Nephron progenitor cell (in vitro differentiated cells): ENCODE measurements at regions not wholly inside any gene's neighbourhood (a gene's known extent, or its start where the extent isn't known, plus 50 kb on each side); places are given as distances from the start of the nearest gene placed in this dataset.
"Not testable (repeated sequence)": the region's sequence is repeated elsewhere in the genome, so short reads cannot be mapped to it uniquely, and the experiment has no call there.

Source experiments
- DNase-seq: peaks from one replicate; pipeline ENCODE4 v3.0.0; 2021
- H3K27ac Mint-ChIP-seq: 2 replicates; pipeline ENCODE4 v1.8.0; 2021; ENCODE audit warnings: mild to moderate bottlenecking, moderate library complexity, mixed read lengths
- H3K27me3 Mint-ChIP-seq: 2 replicates; pipeline ENCODE4 v1.8.0; 2021; ENCODE audit warnings: mild to moderate bottlenecking, low read depth, mixed read lengths; ENCODE audit not compliant: poor library complexity
- H3K36me3 Mint-ChIP-seq: 2 replicates; pipeline ENCODE4 v1.8.0; 2021; ENCODE audit warnings: low read depth, mixed read lengths
- H3K4me1 Mint-ChIP-seq: 2 replicates; pipeline ENCODE4 v1.8.0; 2021; ENCODE audit warnings: mixed read lengths
- H3K4me3 Mint-ChIP-seq: 2 replicates; pipeline ENCODE4 v1.8.0; 2021; ENCODE audit warnings: mild to moderate bottlenecking, moderate library complexity, mixed read lengths
- H3K9me3 Mint-ChIP-seq: 2 replicates; pipeline ENCODE4 v1.8.0; 2021; ENCODE audit warnings: mild to moderate bottlenecking, moderate library complexity, mixed read lengths
- TF ChIP-seq, protein P1 (sequence below): fragments of 200-600 bp; sonication (generic); IDR thresholded peaks from 2 replicates; pipeline ENCODE4 v1.5.0; 2021; ENCODE audit warnings: antibody characterized with exemption

GRCh38 chr7:109635374-109635773, 1065.7 kb downstream of the DNAJB9 start:
- Mint-ChIP-seq H3K4me3 (no peak overlapping the region), H3K27me3 (peaks cover 3% of the 10 kb centered on the region), H3K36me3 (peaks cover 7% of the 10 kb centered on the region), H3K9me3 (peaks cover 10% of the 10 kb centered on the region), H3K4me1 (no peaks in the 10 kb centered on the region), H3K27ac (no peak overlapping the region)
- no peak for DNase-seq
- TF ChIP-seq, protein P1, sequence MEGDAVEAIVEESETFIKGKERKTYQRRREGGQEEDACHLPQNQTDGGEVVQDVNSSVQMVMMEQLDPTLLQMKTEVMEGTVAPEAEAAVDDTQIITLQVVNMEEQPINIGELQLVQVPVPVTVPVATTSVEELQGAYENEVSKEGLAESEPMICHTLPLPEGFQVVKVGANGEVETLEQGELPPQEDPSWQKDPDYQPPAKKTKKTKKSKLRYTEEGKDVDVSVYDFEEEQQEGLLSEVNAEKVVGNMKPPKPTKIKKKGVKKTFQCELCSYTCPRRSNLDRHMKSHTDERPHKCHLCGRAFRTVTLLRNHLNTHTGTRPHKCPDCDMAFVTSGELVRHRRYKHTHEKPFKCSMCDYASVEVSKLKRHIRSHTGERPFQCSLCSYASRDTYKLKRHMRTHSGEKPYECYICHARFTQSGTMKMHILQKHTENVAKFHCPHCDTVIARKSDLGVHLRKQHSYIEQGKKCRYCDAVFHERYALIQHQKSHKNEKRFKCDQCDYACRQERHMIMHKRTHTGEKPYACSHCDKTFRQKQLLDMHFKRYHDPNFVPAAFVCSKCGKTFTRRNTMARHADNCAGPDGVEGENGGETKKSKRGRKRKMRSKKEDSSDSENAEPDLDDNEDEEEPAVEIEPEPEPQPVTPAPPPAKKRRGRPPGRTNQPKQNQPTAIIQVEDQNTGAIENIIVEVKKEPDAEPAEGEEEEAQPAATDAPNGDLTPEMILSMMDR: no peak

GRCh38 chr7:109637428-109637990, 1067.8 kb downstream of the DNAJB9 start:
- Mint-ChIP-seq H3K27me3 (peaks cover 3% of the 10 kb centered on the region), H3K4me1 (no peaks in the 10 kb centered on the region), H3K4me3 (no peak overlapping the region), H3K27ac (no peak overlapping the region), H3K36me3 (peaks cover 2% of the 10 kb centered on the region), H3K9me3 (peaks cover 3% of the 10 kb centered on the region)
- DNase-seq: no peak
- TF ChIP-seq, protein P1: no peak

GRCh38 chr7:109638321-109638720, 1068.6 kb downstream of the DNAJB9 start:
- no peak overlapping the region for H3K27ac Mint-ChIP-seq
- no peaks in the 10 kb centered on the region for H3K36me3 Mint-ChIP-seq
- no peaks in the 10 kb centered on the region for H3K4me1 Mint-ChIP-seq
- H3K27me3 Mint-ChIP-seq: peaks cover 3% of the 10 kb centered on the region
- no peaks in the 10 kb centered on the region for H3K9me3 Mint-ChIP-seq
- H3K4me3 Mint-ChIP-seq: no peak overlapping the region
- no peak for DNase-seq
- TF ChIP-seq, protein P1: no peak

- DNase-seq: no peak
- no peaks in the 10 kb centered on the region for H3K4me1 Mint-ChIP-seq
- H3K4me3 Mint-ChIP-seq: no peak overlapping the region
Measured at GRCh38 chr7:109639561-109639960, 1069.9 kb downstream of the DNAJB9 start.

GRCh38 chr7:109641445-109641844, 1071.8 kb downstream of the DNAJB9 start:
- no peaks in the 10 kb centered on the region for H3K4me1 Mint-ChIP-seq
- no peaks in the 10 kb centered on the region for H3K27me3 Mint-ChIP-seq
- H3K36me3 Mint-ChIP-seq: no peaks in the 10 kb centered on the region
- H3K9me3 Mint-ChIP-seq: peaks cover 3% of the 10 kb centered on the region
- TF ChIP-seq, protein P1: no peak
- no peak for DNase-seq
- H3K27ac Mint-ChIP-seq: no peak overlapping the region
- no peak overlapping the region for H3K4me3 Mint-ChIP-seq

More at GRCh38 chr7:109639561-109639960, 1069.9 kb downstream of the DNAJB9 start:
- no peaks in the 10 kb centered on the region for H3K36me3 Mint-ChIP-seq
- H3K9me3 Mint-ChIP-seq: no peaks in the 10 kb centered on the region
- no peak overlapping the region for H3K27ac Mint-ChIP-seq
- TF ChIP-seq, protein P1: no peak
- peaks cover 3% of the 10 kb centered on the region for H3K27me3 Mint-ChIP-seq

GRCh38 chr7:109646124-109646523, 1076.5 kb downstream of the DNAJB9 start:
- Mint-ChIP-seq H3K27me3 (no peaks in the 10 kb centered on the region), H3K4me1 (no peaks in the 10 kb centered on the region), H3K36me3 (no peaks in the 10 kb centered on the region), H3K9me3 (peaks cover 4% of the 10 kb centered on the region), H3K27ac (no peak overlapping the region), H3K4me3 (no peak overlapping the region)
- DNase-seq: no peak
- TF ChIP-seq, protein P1: no peak

- not testable (repeated sequence) for H3K36me3 Mint-ChIP-seq, H3K27me3 Mint-ChIP-seq, H3K4me3 Mint-ChIP-seq, H3K27ac Mint-ChIP-seq, H3K9me3 Mint-ChIP-seq, DNase-seq, H3K4me1 Mint-ChIP-seq
Measured at GRCh38 chr7:109646594-109646993, 1076.9 kb downstream of the DNAJB9 start.

DNA sequence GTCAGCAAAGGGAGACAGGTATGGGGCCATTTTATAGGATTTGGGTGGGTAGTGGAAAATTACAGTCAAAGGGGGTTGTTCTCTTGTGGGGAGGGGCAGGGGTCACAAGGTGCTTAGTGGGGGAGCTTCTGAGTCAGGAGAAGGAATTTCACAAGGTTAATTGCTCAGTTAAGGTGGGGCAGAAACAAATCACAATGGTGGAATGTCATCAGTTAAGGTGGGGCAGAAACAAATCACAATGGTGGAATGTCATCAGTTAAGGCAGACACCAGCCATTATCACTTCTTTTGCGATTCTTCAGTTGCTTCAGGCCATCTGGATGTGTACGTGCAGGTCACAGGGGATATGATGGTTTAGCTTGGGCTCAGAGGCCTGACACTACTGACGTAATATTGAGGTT, 1077.6 kb downstream of the DNAJB9 start:
- H3K27ac Mint-ChIP-seq, H3K36me3 Mint-ChIP-seq, H3K4me1 Mint-ChIP-seq, H3K4me3 Mint-ChIP-seq, H3K27me3 Mint-ChIP-seq, H3K9me3 Mint-ChIP-seq, DNase-seq: not testable (repeated sequence)
